HG02763 (cell line): ENCODE measurements at regions not wholly inside any gene's neighbourhood (a gene's known extent, or its start where the extent isn't known, plus 50 kb on each side); places are given as distances from the start of the nearest gene placed in this dataset.
"Not testable (repeated sequence)": the region's sequence is repeated elsewhere in the genome, so short reads cannot be mapped to it uniquely, and the experiment has no call there.

Source experiments
- ATAC-seq: cut with Tn5 transposase; IDR thresholded peaks from one replicate; pipeline ENCODE4 v1.9.1; 2021; ENCODE audit warnings: mild to moderate bottlenecking, moderate library complexity; ENCODE audit not compliant: unreplicated experiment

- ATAC-seq: no peak
Observed at GRCh38 chr20:22842793-22843192, 192.3 kb upstream of the SSTR4 start.

- no peak for ATAC-seq
Observed at GRCh38 chr20:22844959-22845358, 190.2 kb upstream of the SSTR4 start.

GRCh38 chr20:22846863-22847262 is 188.2 kb upstream of the SSTR4 start:
- no peak for ATAC-seq

- no peak for ATAC-seq
Observed at GRCh38 chr20:22848364-22848763, 186.7 kb upstream of the SSTR4 start.

GRCh38 chr20:22851679-22852346 is 183.3 kb upstream of the SSTR4 start:
- ATAC-seq: not testable (repeated sequence)

- no peak for ATAC-seq
Observed at GRCh38 chr20:22861231-22861980, 173.7 kb upstream of the SSTR4 start.

- ATAC-seq: no peak
Observed at GRCh38 chr20:22861990-22862389, 173.1 kb upstream of the SSTR4 start.

GRCh38 chr20:22862671-22863230 is 172.4 kb upstream of the SSTR4 start:
- no peak for ATAC-seq

- no peak for ATAC-seq
Observed at GRCh38 chr20:22863826-22864225, 171.3 kb upstream of the SSTR4 start.

GRCh38 chr20:22866812-22867341 is 168.2 kb upstream of the SSTR4 start:
- no peak for ATAC-seq

- no peak for ATAC-seq
Observed at GRCh38 chr20:22878166-22878565, 156.9 kb upstream of the SSTR4 start.

- ATAC-seq: no peak
Observed at GRCh38 chr20:22880277-22880676, 154.8 kb upstream of the SSTR4 start.

- ATAC-seq: no peak
Observed at GRCh38 chr20:22887796-22888195, 147.3 kb upstream of the SSTR4 start.

GRCh38 chr20:22890594-22891300 is 144.4 kb upstream of the SSTR4 start:
- no peak for ATAC-seq

- no peak for ATAC-seq
Observed at GRCh38 chr20:22901164-22901563, 133.9 kb upstream of the SSTR4 start.

GRCh38 chr20:22901921-22902320 is 133.2 kb upstream of the SSTR4 start:
- ATAC-seq: no peak

GRCh38 chr20:22904386-22904785 is 130.7 kb upstream of the SSTR4 start:
- no peak for ATAC-seq

GRCh38 chr20:22904905-22905304 is 130.2 kb upstream of the SSTR4 start:
- ATAC-seq: no peak

- no peak for ATAC-seq
Observed at GRCh38 chr20:22905658-22906057, 129.5 kb upstream of the SSTR4 start.

GRCh38 chr20:22908437-22908836 is 126.7 kb upstream of the SSTR4 start:
- ATAC-seq: no peak

- no peak for ATAC-seq
Observed at GRCh38 chr20:22908944-22909343, 126.2 kb upstream of the SSTR4 start.
